ENCODE measurements at regions not wholly inside any gene's neighbourhood (a gene's known extent, or its start where the extent isn't known, plus 50 kb on each side); places are given as distances from the start of the nearest gene placed in this dataset.

DNA sequence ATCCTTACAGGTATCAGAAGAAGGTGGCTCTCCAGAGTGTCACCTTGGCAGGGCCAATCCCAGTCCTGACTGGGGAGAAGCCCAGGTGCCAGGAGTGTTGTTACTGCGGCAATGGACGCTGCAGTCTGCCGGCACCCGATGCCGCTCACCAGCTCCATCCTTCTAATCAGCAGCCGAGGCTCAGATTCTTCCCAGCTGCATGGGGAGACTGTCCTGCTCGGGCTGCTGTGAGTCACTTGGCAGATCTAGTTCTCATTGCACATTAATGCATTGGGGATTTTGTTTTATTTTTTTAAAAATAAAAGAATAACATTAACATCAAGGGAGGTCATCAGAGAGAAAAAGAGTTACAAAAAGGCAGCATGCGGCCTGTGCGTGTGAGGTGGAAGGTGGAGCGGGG, 115.8 kb downstream of the MTX3 start:
- TF ChIP-seq EP300 (IDR thresholded peaks at IDR 0.05) (no peak), CTCF (IDR thresholded peaks at IDR 0.05) (no peak), POLR2A (IDR thresholded peaks at IDR 0.05) (no peak)
